Lower leg skin (tissue), 3 donors: ENCODE measurements at regions not wholly inside any gene's neighbourhood (a gene's known extent, or its start where the extent isn't known, plus 50 kb on each side); places are given as distances from the start of the nearest gene placed in this dataset.

Experiments used
- CTCF ChIP-seq, 3 donors: fragments of 450-650 bp; IDR thresholded peaks; one replicate each; pipeline ENCODE4 v1.5.1; 2016; ENCODE audit warnings: antibody characterized with exemption in 3 of 3, mild to moderate bottlenecking in 3 of 3, moderate library complexity in 2 of 3
- POLR2A ChIP-seq, 2 donors: fragments of 450-650 bp; IDR thresholded peaks; one replicate each; pipeline ENCODE4 v1.6.1; 2016 to 2017; ENCODE audit warnings: antibody characterized with exemption in 2 of 2, mild to moderate bottlenecking in 1 of 2, moderate library complexity in 1 of 2

- TF ChIP-seq CTCF (IDR thresholded peaks at IDR 0.05), result no peak
- no peak for TF ChIP-seq POLR2A (IDR thresholded peaks at IDR 0.05)
Observed at GRCh38 chr2:120899771-120900170, 164.1 kb downstream of the GLI2 start.
